SK-N-SH (cell line): ENCODE measurements at regions not wholly inside any gene's neighbourhood (a gene's known extent, or its start where the extent isn't known, plus 50 kb on each side); places are given as distances from the start of the nearest gene placed in this dataset.

ENCODE experiments used
- CTCF ChIP-seq: fragments of 200-600 bp; sonication (generic); IDR thresholded peaks from 2 replicates; pipeline ENCODE4 v1.6.1; 2017; ENCODE audit warnings: antibody characterized with exemption, mild to moderate bottlenecking, moderate library complexity
- ELF1 ChIP-seq: IDR thresholded peaks from 2 replicates; pipeline ENCODE4 v1.4.0; 2012
- EP300 ChIP-seq, 2 experiments: IDR thresholded peaks; 2 replicates each; pipeline versions ENCODE4 v1.4.0 to v1.6.1; 2012; ENCODE audit warnings: borderline replicate concordance in 1 of 2, low read depth in 1 of 2, low read length in 1 of 2
- FOXJ3 ChIP-seq: sonication (generic); formaldehyde crosslinking; IDR thresholded peaks from 2 replicates; pipeline ENCODE4 v1.5.1; 2020; ENCODE audit warnings: mild to moderate bottlenecking, missing genetic modification reagents
- MAX ChIP-seq: IDR thresholded peaks from 2 replicates; pipeline ENCODE4 v1.4.0; 2012; ENCODE audit warnings: low read depth
- MXI1 ChIP-seq: IDR thresholded peaks from 2 replicates; pipeline ENCODE4 v1.6.1; 2012; ENCODE audit warnings: mild to moderate bottlenecking, low read depth, low read length, improper control_type of control experiment
- PBX3 ChIP-seq: IDR thresholded peaks from 2 replicates; pipeline ENCODE4; 2012
- POLR2AphosphoS5 ChIP-seq: IDR thresholded peaks from 2 replicates; pipeline ENCODE4 v1.6.1; 2012; ENCODE audit warnings: low read depth, low read length
- REST ChIP-seq: IDR thresholded peaks from 2 replicates; pipeline ENCODE4 v1.6.1; 2012; ENCODE audit warnings: mild to moderate bottlenecking, low read depth, low read length, moderate library complexity
- SIN3A ChIP-seq: IDR thresholded peaks from 2 replicates; pipeline ENCODE4 v1.6.1; 2012; ENCODE audit warnings: low read depth, mild to moderate bottlenecking, low read length, moderate library complexity, borderline replicate concordance
- TAF1 ChIP-seq: IDR thresholded peaks from 2 replicates; pipeline ENCODE4 v1.6.1; 2012; ENCODE audit warnings: low read depth, mild to moderate bottlenecking, low read length, moderate library complexity, borderline replicate concordance
- TCF12 ChIP-seq: IDR thresholded peaks from 2 replicates; pipeline ENCODE4 v1.4.0; 2012
- YY1 ChIP-seq: IDR thresholded peaks from 2 replicates; pipeline ENCODE4 v1.4.0; 2012; ENCODE audit warnings: low read depth, mild to moderate bottlenecking
- ZBTB33 ChIP-seq: IDR thresholded peaks from 2 replicates; pipeline ENCODE4 v1.4.0; 2012; ENCODE audit warnings: low read depth, borderline replicate concordance

- TF ChIP-seq TCF12 (no peak), YY1 (no peak), PBX3 (no peak), REST (no peak), FOXJ3 (CRISPR knock-in tag) (no peak), SIN3A (no peak), ELF1 (no peak), MXI1 (no peak), MAX (no peak), CTCF (no peak), EP300 (IDR thresholded peaks at IDR 0.05; ENCODE audit: borderline replicate concordance in 1 of 2, low read depth in 1 of 2, low read length in 1 of 2) (no peak), TAF1 (no peak), ZBTB33 (no peak), POLR2AphosphoS5 (no peak)
Measured at GRCh38 chr3:78249294-78249693, 1209.4 kb downstream of the ROBO2 start.
